ENCODE measurements at regions not wholly inside any gene's neighbourhood (a gene's known extent, or its start where the extent isn't known, plus 50 kb on each side); places are given as distances from the start of the nearest gene placed in this dataset.

DNA sequence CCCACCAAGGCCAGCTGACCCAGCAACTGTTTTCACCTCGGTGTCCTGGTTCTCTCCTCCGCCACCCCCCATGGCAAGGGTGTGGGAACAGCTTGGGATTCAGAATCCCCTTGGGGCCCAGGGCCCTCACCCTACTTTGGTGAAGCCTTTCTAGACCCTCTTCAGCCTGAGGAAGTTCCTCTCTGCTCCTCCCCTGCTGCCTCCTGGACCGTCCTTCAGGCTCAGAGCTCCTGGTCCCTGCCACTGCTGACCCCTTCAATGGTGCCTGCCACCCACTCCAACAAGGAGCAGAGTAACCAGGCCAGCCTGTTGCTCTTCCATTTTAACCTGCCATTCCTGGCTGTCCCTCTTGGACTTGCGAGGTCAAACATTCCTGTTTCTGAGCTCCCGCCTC lies 72.0 kb upstream of the SMNDC1 start:
- Histone ChIP-seq H3K27ac (no peak overlapping the region), H3K27me3 (ENCODE audit: insufficient read depth, low read depth, severe bottlenecking) (no peaks in the 10 kb centered on the region), H3K4me3 (ENCODE audit: low read depth, low read length) (no peak overlapping the region), H3K36me3 (no peaks in the 10 kb centered on the region), H3K9me3 (ENCODE audit: severe bottlenecking) (no peaks in the 10 kb centered on the region)
- DNase-seq = no peak
- TF ChIP-seq, protein P1, sequence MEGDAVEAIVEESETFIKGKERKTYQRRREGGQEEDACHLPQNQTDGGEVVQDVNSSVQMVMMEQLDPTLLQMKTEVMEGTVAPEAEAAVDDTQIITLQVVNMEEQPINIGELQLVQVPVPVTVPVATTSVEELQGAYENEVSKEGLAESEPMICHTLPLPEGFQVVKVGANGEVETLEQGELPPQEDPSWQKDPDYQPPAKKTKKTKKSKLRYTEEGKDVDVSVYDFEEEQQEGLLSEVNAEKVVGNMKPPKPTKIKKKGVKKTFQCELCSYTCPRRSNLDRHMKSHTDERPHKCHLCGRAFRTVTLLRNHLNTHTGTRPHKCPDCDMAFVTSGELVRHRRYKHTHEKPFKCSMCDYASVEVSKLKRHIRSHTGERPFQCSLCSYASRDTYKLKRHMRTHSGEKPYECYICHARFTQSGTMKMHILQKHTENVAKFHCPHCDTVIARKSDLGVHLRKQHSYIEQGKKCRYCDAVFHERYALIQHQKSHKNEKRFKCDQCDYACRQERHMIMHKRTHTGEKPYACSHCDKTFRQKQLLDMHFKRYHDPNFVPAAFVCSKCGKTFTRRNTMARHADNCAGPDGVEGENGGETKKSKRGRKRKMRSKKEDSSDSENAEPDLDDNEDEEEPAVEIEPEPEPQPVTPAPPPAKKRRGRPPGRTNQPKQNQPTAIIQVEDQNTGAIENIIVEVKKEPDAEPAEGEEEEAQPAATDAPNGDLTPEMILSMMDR (IDR thresholded peaks at IDR 0.05; ENCODE audit: low read depth, low read length) = no peak

DNA sequence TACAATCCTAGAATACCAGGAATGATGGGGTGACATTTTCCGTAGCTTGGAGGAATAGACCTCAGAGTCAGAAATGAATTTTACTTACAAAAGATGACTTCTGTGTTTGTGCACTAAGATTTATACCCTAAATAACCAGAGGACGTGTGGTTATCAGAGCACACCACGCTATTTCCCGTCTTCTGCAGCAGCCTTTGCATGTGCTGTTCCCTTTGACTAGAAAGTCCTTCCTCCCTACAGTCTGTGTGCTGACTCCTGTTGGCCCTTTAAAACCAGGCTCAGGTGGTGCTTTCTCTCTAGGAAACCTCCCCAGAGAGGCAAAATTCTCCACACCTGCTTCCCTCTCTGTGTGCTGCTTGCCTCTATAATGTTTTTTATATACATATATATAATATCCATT lies 73.3 kb upstream of the SMNDC1 start:
- DNase-seq = no peak
- Histone ChIP-seq H3K4me3 (ENCODE audit: low read depth, low read length) (no peak overlapping the region), H3K9me3 (ENCODE audit: severe bottlenecking) (no peaks in the 10 kb centered on the region), H3K27ac (no peak overlapping the region), H3K27me3 (ENCODE audit: insufficient read depth, low read depth, severe bottlenecking) (no peaks in the 10 kb centered on the region), H3K36me3 (no peaks in the 10 kb centered on the region)
- TF ChIP-seq, protein P1 (IDR thresholded peaks at IDR 0.05; ENCODE audit: low read depth, low read length) = no peak

DNA sequence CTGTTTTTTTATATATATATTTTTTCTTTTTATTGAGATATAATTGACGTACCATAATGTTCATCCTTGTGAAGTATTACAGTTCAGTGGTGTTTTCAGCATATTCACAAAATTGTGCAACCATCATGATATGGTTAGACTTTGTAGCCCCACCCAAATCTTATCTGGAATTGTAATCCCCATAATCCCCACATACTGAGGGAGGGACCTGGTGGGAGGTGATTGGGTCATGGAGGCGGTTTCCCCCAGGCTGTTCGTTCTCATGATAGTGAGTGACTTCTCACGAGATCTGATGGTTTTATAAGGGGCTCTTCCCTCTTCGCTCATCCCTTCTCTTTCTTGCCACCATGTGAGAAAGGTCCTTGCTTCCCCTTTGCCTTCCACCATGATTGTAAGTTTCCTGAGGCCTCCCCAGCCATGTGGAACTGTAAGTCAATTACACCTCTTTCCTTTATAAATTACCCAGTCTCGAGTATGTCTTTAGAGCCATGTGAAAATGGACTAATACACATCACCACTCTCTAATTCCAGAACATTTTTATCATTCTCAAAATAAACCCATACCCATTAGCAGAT lies 73.9 kb upstream of the SMNDC1 start:
- H3K27ac ChIP-seq = no peak overlapping the region
- DNase-seq = no peak
- no peak overlapping the region for H3K4me3 ChIP-seq (ENCODE audit: low read depth, low read length)
- H3K36me3 ChIP-seq = no peaks in the 10 kb centered on the region
- H3K9me3 ChIP-seq (ENCODE audit: severe bottlenecking) = no peaks in the 10 kb centered on the region
- H3K27me3 ChIP-seq (ENCODE audit: insufficient read depth, low read depth, severe bottlenecking) = no peaks in the 10 kb centered on the region
- TF ChIP-seq, protein P1 (IDR thresholded peaks at IDR 0.05; ENCODE audit: low read depth, low read length) = no peak

DNA sequence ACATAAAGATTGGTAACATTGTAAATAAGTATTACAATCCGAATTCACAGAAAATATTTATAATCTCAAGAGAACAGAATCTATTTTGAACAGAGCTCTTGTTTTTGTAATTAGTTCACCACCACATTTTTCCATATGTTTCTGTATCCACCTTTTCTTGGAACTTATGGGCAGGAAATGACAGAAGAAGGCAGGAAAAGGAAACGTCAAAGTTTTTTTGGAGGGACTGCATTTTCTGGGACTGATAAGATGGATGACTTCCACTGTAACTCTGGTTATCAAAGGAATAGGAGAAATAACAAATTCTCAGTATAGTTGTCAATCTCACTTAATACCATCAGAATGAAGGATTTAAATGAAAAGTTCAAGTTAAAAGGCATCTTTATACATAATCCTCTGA lies 75.1 kb upstream of the SMNDC1 start:
- no peaks in the 10 kb centered on the region for H3K36me3 ChIP-seq
- DNase-seq = no peak
- H3K4me3 ChIP-seq (ENCODE audit: low read depth, low read length) = no peak overlapping the region
- H3K27me3 ChIP-seq (ENCODE audit: insufficient read depth, low read depth, severe bottlenecking) = no peaks in the 10 kb centered on the region
- H3K9me3 ChIP-seq (ENCODE audit: severe bottlenecking) = no peaks in the 10 kb centered on the region
- TF ChIP-seq, protein P1 (IDR thresholded peaks at IDR 0.05; ENCODE audit: low read depth, low read length) = no peak
- H3K27ac ChIP-seq = no peak overlapping the region

DNA sequence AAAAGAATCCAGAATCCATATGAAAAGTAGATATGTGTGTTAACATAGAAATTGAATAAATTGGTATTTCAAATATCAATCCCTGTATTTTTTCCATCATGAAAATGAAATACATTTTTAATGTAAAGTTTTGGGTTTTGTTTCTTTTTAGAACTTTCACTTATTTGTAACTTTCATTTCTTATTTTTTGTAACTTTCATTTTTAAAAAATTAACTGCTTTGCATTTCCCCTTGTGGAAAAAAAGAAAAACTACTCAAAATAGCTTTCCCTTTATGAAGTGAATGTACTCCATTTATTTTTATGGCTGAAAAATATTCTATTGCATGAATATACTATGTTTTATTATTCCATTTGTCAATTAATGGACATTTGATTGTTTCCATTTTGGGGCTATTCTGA lies 75.6 kb upstream of the SMNDC1 start:
- TF ChIP-seq, protein P1 (IDR thresholded peaks at IDR 0.05; ENCODE audit: low read depth, low read length) = no peak
- no peak overlapping the region for H3K4me3 ChIP-seq (ENCODE audit: low read depth, low read length)
- no peak for DNase-seq
- H3K27ac ChIP-seq = no peak overlapping the region
- H3K9me3 ChIP-seq (ENCODE audit: severe bottlenecking) = no peaks in the 10 kb centered on the region
- H3K27me3 ChIP-seq (ENCODE audit: insufficient read depth, low read depth, severe bottlenecking) = no peaks in the 10 kb centered on the region
- no peaks in the 10 kb centered on the region for H3K36me3 ChIP-seq

DNA sequence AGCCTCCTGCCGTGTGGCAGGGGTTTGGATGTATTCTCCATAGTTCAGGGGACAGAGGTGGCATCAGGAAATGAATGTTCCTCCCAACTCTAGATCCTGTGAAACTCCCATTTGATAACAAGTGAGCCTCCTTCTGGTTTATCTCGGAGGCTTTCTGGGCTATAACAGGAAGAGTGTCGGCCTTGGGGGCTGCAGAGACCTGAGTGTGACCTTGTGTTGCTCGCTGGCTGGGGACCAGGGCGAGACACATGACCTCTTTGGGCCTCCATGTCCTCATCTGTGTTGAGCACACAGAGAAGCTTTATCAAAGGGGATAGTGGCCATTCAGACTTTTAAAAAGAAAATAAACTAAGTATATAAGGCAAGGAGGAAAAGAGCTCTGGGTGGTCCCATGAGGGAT lies 78.0 kb upstream of the SMNDC1 start:
- Histone ChIP-seq H3K9me3 (ENCODE audit: severe bottlenecking) (no peaks in the 10 kb centered on the region), H3K27ac (no peak overlapping the region), H3K27me3 (ENCODE audit: insufficient read depth, low read depth, severe bottlenecking) (no peaks in the 10 kb centered on the region), H3K36me3 (no peaks in the 10 kb centered on the region), H3K4me3 (ENCODE audit: low read depth, low read length) (no peak overlapping the region)
- no peak for DNase-seq
- TF ChIP-seq, protein P1 (IDR thresholded peaks at IDR 0.05; ENCODE audit: low read depth, low read length) = no peak

All from WERI-Rb-1 (cell line).